HepG2 (cell line): ENCODE measurements at regions not wholly inside any gene's neighbourhood (a gene's known extent, or its start where the extent isn't known, plus 50 kb on each side); places are given as distances from the start of the nearest gene placed in this dataset.

ENCODE experiments used
- ATAC-seq: fragments of 200-7000 bp; cut with Tn5 transposase; 3 replicates; pipeline ENCODE4 v1.9.1; 2020; ENCODE audit warnings: mild to moderate bottlenecking, moderate library complexity
- BruUV-seq: library from RNA; stranded (reverse); fragments of 400-500 nt; replicated peaks from 2 replicates; lab custom pipeline; 2021; lab: Mats Ljungman, UMichigan
- CTCF ChIA-PET: fragments of 300-600 bp; formaldehyde crosslinking; extraction: SDS; loops from one replicate; lab custom pipeline; 2021; ENCODE audit warnings: low total read pairs, inconsistent platforms, low intra/inter-chr PET ratio; lab: Yijun Ruan, JAX
- POLR2A ChIA-PET: fragments of 350-600 bp; sonication (Branson Sonifier 250); formaldehyde crosslinking; loops from one replicate; lab custom pipeline; 2020; ENCODE audit warnings: antibody characterized with exemption, inconsistent platforms; lab: Yijun Ruan, JAX
- DNase-seq: peaks from one replicate; pipeline ENCODE4 v3.0.0-alpha.2; 2015; ENCODE audit warnings: low spot score
- FAIRE-seq: peaks from 3 replicates; lab custom pipeline; 2011; peaks lifted over from hg19 to GRCh38; lab: Jason Lieb, UNC
- H2AFZ ChIP-seq: one replicate; pipeline ENCODE4 v1.6.1; 2011; ENCODE audit warnings: low read length, inconsistent platforms
- H3K27ac ChIP-seq: fragments of 300-600 bp; 3 replicates; pipeline ENCODE4 v1.8.0; 2011; ENCODE audit warnings: mixed run types, mild to moderate bottlenecking, mixed read lengths, low read length, inconsistent platforms; ENCODE audit not compliant: insufficient read depth; ENCODE audit errors: extremely low read length
- H3K27me3 ChIP-seq, 2 experiments: fragments of 200-600 bp in 1 of 2; 2 replicates in 1 of 2; 3 replicates in 1 of 2; pipeline versions ENCODE4 v1.6.0 to v1.8.0; 2011; ENCODE audit warnings: low read length in 2 of 2, mild to moderate bottlenecking in 2 of 2, moderate library complexity in 2 of 2, inconsistent platforms in 1 of 2; ENCODE audit not compliant: insufficient read depth in 2 of 2, control insufficient read depth in 1 of 2
- H3K36me3 ChIP-seq, 2 experiments: fragments of 200-600 bp in 1 of 2; replicated peaks in 1 of 2; 2 replicates in 1 of 2; 3 replicates in 1 of 2; pipeline versions ENCODE4 v1.5.1 to v1.8.0; 2011; ENCODE audit warnings: low read length in 2 of 2, inconsistent platforms in 1 of 2; ENCODE audit not compliant: insufficient read depth in 2 of 2, control insufficient read depth in 1 of 2
- H3K4me1 ChIP-seq: 2 replicates; pipeline ENCODE4 v1.5.1; 2012; ENCODE audit warnings: low read length, inconsistent platforms; ENCODE audit not compliant: insufficient read depth
- H3K4me2 ChIP-seq: 2 replicates; pipeline ENCODE4 v1.6.0; 2011; ENCODE audit warnings: low read depth, low read length, inconsistent platforms
- H3K4me3 ChIP-seq, 3 experiments: fragments of 200-600 bp in 1 of 3; sonication (generic), shearing (Covaris generic) in 1 of 3; replicated peaks in 1 of 3; 2 replicates each; pipeline ENCODE4 v1.5.1; 2011 to 2016; ENCODE audit warnings: low read length in 3 of 3, inconsistent platforms in 2 of 3, low read depth in 2 of 3, mild to moderate bottlenecking in 2 of 3, control low read depth in 1 of 3, mixed read lengths in 1 of 3; ENCODE audit not compliant: insufficient read depth in 1 of 3
- H3K79me2 ChIP-seq: one replicate; pipeline ENCODE4 v1.6.1; 2011; ENCODE audit warnings: low read length, inconsistent platforms; ENCODE audit not compliant: insufficient read depth
- H3K9ac ChIP-seq: 2 replicates; pipeline ENCODE4 v1.6.0; 2011; ENCODE audit warnings: mild to moderate bottlenecking, low read depth, low read length, inconsistent platforms; ENCODE audit not compliant: insufficient read depth
- H3K9me3 ChIP-seq: 2 replicates; pipeline ENCODE4 v1.5.1; 2012; ENCODE audit warnings: mild to moderate bottlenecking, low read length
- H4K20me1 ChIP-seq: 2 replicates; pipeline ENCODE4 v1.6.0; 2011; ENCODE audit warnings: inconsistent platforms, mild to moderate bottlenecking, low read length, moderate library complexity; ENCODE audit not compliant: insufficient read depth
- ELF1 ChIP-seq: sonication (generic); formaldehyde crosslinking; IDR thresholded peaks from 2 replicates; pipeline ENCODE4 v1.4.0; 2020; ENCODE audit warnings: missing genetic modification reagents
- HMGA1 ChIP-seq: sonication (generic); formaldehyde crosslinking; conservative IDR thresholded peaks from 2 replicates; pipeline ENCODE4 v1.4.0; 2020; ENCODE audit warnings: missing genetic modification reagents
- HNF4A ChIP-seq: sonication (generic); formaldehyde crosslinking; IDR thresholded peaks from 2 replicates; pipeline ENCODE4 v1.4.0; 2020; ENCODE audit warnings: missing genetic modification reagents
- HOXA9 ChIP-seq: sonication (generic); formaldehyde crosslinking; IDR thresholded peaks from 2 replicates; pipeline ENCODE4 v1.8.1; 2022; ENCODE audit warnings: missing genetic modification reagents, mild to moderate bottlenecking, moderate library complexity, borderline replicate concordance
- ISL2 ChIP-seq: sonication (generic); formaldehyde crosslinking; IDR thresholded peaks from 2 replicates; pipeline ENCODE4 v1.5.0; 2020; ENCODE audit warnings: missing genetic modification reagents
- JDP2 ChIP-seq: sonication (generic); formaldehyde crosslinking; IDR thresholded peaks from 2 replicates; pipeline ENCODE4 v1.8.1; 2022; ENCODE audit warnings: missing genetic modification reagents, borderline replicate concordance
- MED1 ChIP-seq: sonication (generic); formaldehyde crosslinking; IDR thresholded peaks from 2 replicates; pipeline ENCODE4 v1.4.0; 2020; ENCODE audit warnings: missing genetic modification reagents
- PCBP2 ChIP-seq: fragments of 200-400 bp; formaldehyde crosslinking; optimal IDR thresholded peaks from 2 replicates; pipeline ENCODE3; 2018; ENCODE audit warnings: low read length, low read depth; ENCODE audit not compliant: poor library complexity, severe bottlenecking
- ZFP62 ChIP-seq: sonication (generic); formaldehyde crosslinking; IDR thresholded peaks from 2 replicates; pipeline ENCODE4 v1.4.0; 2020; ENCODE audit warnings: missing genetic modification reagents
- ZNF205 ChIP-seq: IDR thresholded peaks from 2 replicates; pipeline ENCODE4 v1.6.1; 2018; ENCODE audit warnings: missing biosample characterization, missing genetic modification reagents
- ZNF232 ChIP-seq: sonication (generic); formaldehyde crosslinking; IDR thresholded peaks from 2 replicates; pipeline ENCODE4 v1.4.0; 2020; ENCODE audit warnings: missing genetic modification reagents, borderline replicate concordance
- ZNF382 ChIP-seq: sonication (generic); formaldehyde crosslinking; IDR thresholded peaks from 2 replicates; pipeline ENCODE4 v1.5.0; 2020; ENCODE audit warnings: missing genetic modification reagents, mild to moderate bottlenecking, borderline replicate concordance
- ZNF431 ChIP-seq: sonication (generic); formaldehyde crosslinking; IDR thresholded peaks from 2 replicates; pipeline ENCODE4 v1.9.0; 2022; ENCODE audit warnings: missing genetic modification reagents, low read depth, mild to moderate bottlenecking, borderline replicate concordance
- ZNF496 ChIP-seq: sonication (generic); formaldehyde crosslinking; IDR thresholded peaks from 2 replicates; pipeline ENCODE4 v1.8.1; 2023; ENCODE audit warnings: mild to moderate bottlenecking, moderate library complexity, missing genetic modification reagents; ENCODE audit not compliant: insufficient replicate concordance
- ZNF570 ChIP-seq: sonication (generic); formaldehyde crosslinking; IDR thresholded peaks from 2 replicates; pipeline ENCODE4 v1.4.0; 2020; ENCODE audit warnings: mild to moderate bottlenecking, missing genetic modification reagents, borderline replicate concordance
- ZNF605 ChIP-seq: sonication (generic); formaldehyde crosslinking; IDR thresholded peaks from 2 replicates; pipeline ENCODE4 v1.8.0; 2022; ENCODE audit warnings: mild to moderate bottlenecking, missing genetic modification reagents
- ZNF629 ChIP-seq: sonication (generic); formaldehyde crosslinking; conservative IDR thresholded peaks from 2 replicates; pipeline ENCODE4 v1.5.0; 2020; ENCODE audit warnings: missing genetic modification reagents
- ZNF704 ChIP-seq: sonication (generic); formaldehyde crosslinking; IDR thresholded peaks from 2 replicates; pipeline ENCODE4 v1.8.1; 2023; ENCODE audit warnings: mild to moderate bottlenecking, inconsistent platforms, moderate library complexity, missing genetic modification reagents, borderline replicate concordance
- ZSCAN12 ChIP-seq: sonication (generic); formaldehyde crosslinking; IDR thresholded peaks from 2 replicates; pipeline ENCODE4 v1.9.0; 2021; ENCODE audit warnings: mild to moderate bottlenecking, missing genetic modification reagents
- whole genome bisulfite sequencing: methylation state at CpG from one replicate; pipeline ENCODE4 v1.1.6; 2017; ENCODE audit warnings: low lambda C conversion rate; 5-methylcytosine and 5-hydroxymethylcytosine counted together
- in situ Hi-C: cut with HindIII; loops from 2 replicates; pipeline ENCODE4 v1.10.0; 2017; ENCODE audit warnings: low pct_unique_long_range_greater_than_20kb; ENCODE audit not compliant: extremely low pct_ligation_motif_present
- intact Hi-C: fragments of 100-400 bp; cut with micrococcal nuclease; formaldehyde crosslinking; loops from one replicate; pipeline ENCODE4 v1.10.0; 2022; ENCODE audit not compliant: unreplicated experiment
- TF ChIP-seq, protein P1 (sequence below): sonication (generic); formaldehyde crosslinking; IDR thresholded peaks from 2 replicates; pipeline ENCODE4 v1.9.0; 2021; ENCODE audit warnings: missing genetic modification reagents, borderline replicate concordance

DNA sequence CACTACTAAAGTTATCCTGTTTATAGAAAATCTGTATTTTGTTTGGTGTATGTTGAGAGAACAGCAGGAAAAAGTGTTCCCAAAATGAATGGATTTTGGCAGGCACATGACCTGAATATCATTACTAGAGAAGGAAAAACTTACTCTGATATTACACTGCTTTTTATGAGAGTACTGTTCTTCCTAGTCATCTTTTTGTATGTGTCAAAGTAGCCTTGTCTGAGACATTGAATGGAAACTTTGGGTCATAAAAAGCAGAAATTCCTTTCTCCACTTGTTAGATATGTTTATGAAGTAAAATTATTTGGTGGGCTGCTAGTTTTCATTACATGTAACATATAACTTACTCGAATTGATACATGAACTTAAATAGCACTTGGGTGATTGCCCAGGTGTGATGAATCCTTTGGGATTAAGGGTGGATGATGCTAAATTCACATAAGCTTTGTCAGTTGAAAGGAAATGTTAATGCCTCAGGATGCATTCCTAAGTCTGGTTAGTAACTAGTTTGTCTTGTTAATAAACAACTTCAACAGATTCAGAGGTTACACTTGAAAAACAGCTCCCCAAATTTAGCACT is 206.7 kb downstream of the CENPW start:
- WGBS = 0% methylated on average over 1 of the region's 1 CpG
- no peak for TF ChIP-seq ZNF382 (CRISPR knock-in tag)
- TF ChIP-seq HMGA1 (CRISPR knock-in tag) = no peak
- TF ChIP-seq JDP2 (CRISPR knock-in tag) = no peak
- no peak for TF ChIP-seq ZNF570
- TF ChIP-seq ZNF704 (CRISPR knock-in tag) = no peak
- no peak for TF ChIP-seq PCBP2
- no peak for TF ChIP-seq HOXA9 (CRISPR knock-in tag)
- TF ChIP-seq ZNF232 (CRISPR knock-in tag) = no peak
- TF ChIP-seq MED1 (CRISPR knock-in tag) = no peak
- TF ChIP-seq ISL2 (CRISPR knock-in tag) = no peak
- no peak for TF ChIP-seq ZNF496 (CRISPR knock-in tag)
- no peak for TF ChIP-seq ZSCAN12 (CRISPR knock-in tag)
- no peak for TF ChIP-seq ZFP62
- TF ChIP-seq, protein P1, sequence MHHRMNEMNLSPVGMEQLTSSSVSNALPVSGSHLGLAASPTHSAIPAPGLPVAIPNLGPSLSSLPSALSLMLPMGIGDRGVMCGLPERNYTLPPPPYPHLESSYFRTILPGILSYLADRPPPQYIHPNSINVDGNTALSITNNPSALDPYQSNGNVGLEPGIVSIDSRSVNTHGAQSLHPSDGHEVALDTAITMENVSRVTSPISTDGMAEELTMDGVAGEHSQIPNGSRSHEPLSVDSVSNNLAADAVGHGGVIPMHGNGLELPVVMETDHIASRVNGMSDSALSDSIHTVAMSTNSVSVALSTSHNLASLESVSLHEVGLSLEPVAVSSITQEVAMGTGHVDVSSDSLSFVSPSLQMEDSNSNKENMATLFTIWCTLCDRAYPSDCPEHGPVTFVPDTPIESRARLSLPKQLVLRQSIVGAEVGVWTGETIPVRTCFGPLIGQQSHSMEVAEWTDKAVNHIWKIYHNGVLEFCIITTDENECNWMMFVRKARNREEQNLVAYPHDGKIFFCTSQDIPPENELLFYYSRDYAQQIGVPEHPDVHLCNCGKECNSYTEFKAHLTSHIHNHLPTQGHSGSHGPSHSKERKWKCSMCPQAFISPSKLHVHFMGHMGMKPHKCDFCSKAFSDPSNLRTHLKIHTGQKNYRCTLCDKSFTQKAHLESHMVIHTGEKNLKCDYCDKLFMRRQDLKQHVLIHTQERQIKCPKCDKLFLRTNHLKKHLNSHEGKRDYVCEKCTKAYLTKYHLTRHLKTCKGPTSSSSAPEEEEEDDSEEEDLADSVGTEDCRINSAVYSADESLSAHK (CRISPR knock-in tag) = no peak
- no peak for TF ChIP-seq ZNF205 (CRISPR knock-in tag)
- TF ChIP-seq HNF4A = no peak
- TF ChIP-seq ZNF605 (CRISPR knock-in tag) = no peak
- TF ChIP-seq ELF1 (CRISPR knock-in tag) = no peak
- no peak for TF ChIP-seq ZNF629 (CRISPR knock-in tag)
- no peak for TF ChIP-seq ZNF431 (CRISPR knock-in tag)
- ChIA-PET POLR2A (no interaction called here), CTCF (no interaction called here)
- FAIRE-seq (no peak), ATAC-seq (no peak), DNase-seq (no peak)
- no peak overlapping the region for H3K4me2 ChIP-seq
- H3K27me3 ChIP-seq = no peaks in the 10 kb centered on the region
- H3K79me2 ChIP-seq = no peaks in the 10 kb centered on the region
- H3K27ac ChIP-seq = no peak overlapping the region
- no TSS peak for BruUV-seq
- no peaks in the 10 kb centered on the region for H3K9me3 ChIP-seq
- no peaks in the 10 kb centered on the region for H3K4me1 ChIP-seq
- in situ Hi-C loops (no loop called here), intact Hi-C loops (no loop called here)
- no peak overlapping the region for H3K9ac ChIP-seq
- H3K4me3 ChIP-seq = no peak overlapping the region
- H4K20me1 ChIP-seq = no peaks in the 10 kb centered on the region
- H2AFZ ChIP-seq = no peak overlapping the region
- H3K36me3 ChIP-seq = no peaks in the 10 kb centered on the region
